ENCODE measurements at regions not wholly inside any gene's neighbourhood (a gene's known extent, or its start where the extent isn't known, plus 50 kb on each side); places are given as distances from the start of the nearest gene placed in this dataset.

GRCh38 chr12:19075711-19076340 is 53.7 kb upstream of the PLEKHA5 start (continued):
- TF ChIP-seq CCNT2 (IDR thresholded peaks at IDR 0.05; ENCODE audit: borderline replicate concordance, extremely low read depth, insufficient read length, low read depth, low read length) (no peak), ZFP1 (CRISPR knock-in tag; IDR thresholded peaks at IDR 0.05) (no peak)

Measured in K562 (cell line).